ENCODE measurements at regions not wholly inside any gene's neighbourhood (a gene's known extent, or its start where the extent isn't known, plus 50 kb on each side); places are given as distances from the start of the nearest gene placed in this dataset.

GRCh38 chr5:124438026-124438902, 308.2 kb downstream of the ZNF608 start:
- TF ChIP-seq CTCF (IDR thresholded peaks at IDR 0.05; ENCODE audit: control insufficient read depth, insufficient read depth, low read depth, low read length, missing control alignments): no peak
- H3K4me3 ChIP-seq (ENCODE audit: control insufficient read depth, low read depth, low read length): no peak overlapping the region
- DNase-seq (ENCODE audit: low read depth): no peak

- DNase-seq (ENCODE audit: low read depth): no peak
- H3K4me3 ChIP-seq (ENCODE audit: control insufficient read depth, low read depth, low read length): no peak overlapping the region
- TF ChIP-seq CTCF (IDR thresholded peaks at IDR 0.05; ENCODE audit: control insufficient read depth, insufficient read depth, low read depth, low read length, missing control alignments): no peak
Observed at GRCh38 chr5:124436294-124436693, 310.1 kb downstream of the ZNF608 start.

GRCh38 chr5:124433170-124433569, 313.3 kb downstream of the ZNF608 start:
- no peak overlapping the region for H3K4me3 ChIP-seq (ENCODE audit: control insufficient read depth, low read depth, low read length)
- no peak for TF ChIP-seq CTCF (IDR thresholded peaks at IDR 0.05; ENCODE audit: control insufficient read depth, insufficient read depth, low read depth, low read length, missing control alignments)
- DNase-seq (ENCODE audit: low read depth): no peak

GRCh38 chr5:124421584-124421983, 324.9 kb downstream of the ZNF608 start:
- TF ChIP-seq CTCF (IDR thresholded peaks at IDR 0.05; ENCODE audit: control insufficient read depth, insufficient read depth, low read depth, low read length, missing control alignments): no peak
- H3K4me3 ChIP-seq (ENCODE audit: control insufficient read depth, low read depth, low read length): no peak overlapping the region
- DNase-seq (ENCODE audit: low read depth): no peak

- no peak overlapping the region for H3K4me3 ChIP-seq (ENCODE audit: control insufficient read depth, low read depth, low read length)
- no peak for DNase-seq (ENCODE audit: low read depth)
- TF ChIP-seq CTCF (IDR thresholded peaks at IDR 0.05; ENCODE audit: control insufficient read depth, insufficient read depth, low read depth, low read length, missing control alignments): no peak
Observed at GRCh38 chr5:124420952-124421351, 325.5 kb downstream of the ZNF608 start.

- no peak for TF ChIP-seq CTCF (IDR thresholded peaks at IDR 0.05; ENCODE audit: control insufficient read depth, insufficient read depth, low read depth, low read length, missing control alignments)
- no peak for DNase-seq (ENCODE audit: low read depth)
- H3K4me3 ChIP-seq (ENCODE audit: control insufficient read depth, low read depth, low read length): no peak overlapping the region
Observed at GRCh38 chr5:124419531-124419930, 326.9 kb downstream of the ZNF608 start.
